Pancreas (tissue), 10 donors: ENCODE measurements at regions not wholly inside any gene's neighbourhood (a gene's known extent, or its start where the extent isn't known, plus 50 kb on each side); places are given as distances from the start of the nearest gene placed in this dataset.

Source experiments
- ATAC-seq, 4 donors: fragments of 200-7000 bp; cut with Tn5 transposase; one replicate each; pipeline versions ENCODE4 v1.8.0 to v1.9.1; 2020; ENCODE audit warnings: mild to moderate bottlenecking in 4 of 4, moderate library complexity in 4 of 4
- DNase-seq, 6 donors: peaks; one replicate each; pipeline ENCODE4 v3.0.0-alpha.2; 2020
- FAIRE-seq: peaks from 2 replicates; lab custom pipeline; 2012; peaks lifted over from hg19 to GRCh38; lab: Jason Lieb, UNC
- H3K27ac ChIP-seq, 4 donors: fragments of 200-600 bp; sonication (generic); 1 replicate in 3 of 4; 2 replicates in 1 of 4; pipeline versions ENCODE4 v1.5.0 to v1.8.0; 2020
- H3K27me3 ChIP-seq, 4 donors: fragments of 200-600 bp; one replicate each; pipeline ENCODE4 v1.8.0; 2021
- H3K36me3 ChIP-seq, 3 donors: fragments of 200-600 bp; sonication (generic) in 1 of 3; one replicate each; pipeline versions ENCODE4 v1.5.0 to v1.8.0; 2020 to 2021
- H3K4me1 ChIP-seq, 3 donors: fragments of 200-600 bp; one replicate each; pipeline ENCODE4 v1.8.0; 2021
- H3K4me3 ChIP-seq, 4 donors: fragments of 200-600 bp; sonication (generic) in 2 of 4; one replicate each; pipeline versions ENCODE4 v1.5.0 to v1.8.0; 2020 to 2021
- H3K9me3 ChIP-seq, 4 donors: fragments of 200-600 bp; one replicate each; pipeline ENCODE4 v1.8.0; 2021
- CTCF ChIP-seq, 4 donors: fragments of 200-600 bp; sonication (generic) in 3 of 4; IDR thresholded peaks; one replicate each; pipeline versions ENCODE4 v1.5.0 to v1.8.0; 2021; ENCODE audit warnings: antibody characterized with exemption in 4 of 4
- WGBS, 2 donors: extraction: QIAGEN DNeasy Blood & Tissue Kit; methylation state at CpG; one replicate each; pipeline ENCODE4 v1.1.7; 2013; 5-methylcytosine and 5-hydroxymethylcytosine counted together
- intact Hi-C, 3 donors: fragments of 100-400 bp; cut with DNase I; formaldehyde crosslinking; loops; one replicate each; pipeline versions ENCODE4 v1.11.1 to v1.14.2; 2022
- donor health status: healthy with polysubstance abuse.
- donor health status: DM: no; HTN: no; CAD: no; lungs with moderate emphysema.
- donor health status: DM: no; HTN: no; CAD: no.
- donor health status: control.
- donor health status: control.
- donor health status: Bipolar disorder and iron deficiency.
- donor health status: DM: yes; HTN: yes; CAD: no.
- donor health status: DM: no; HTN: no; CAD: no.
- donor health status: DM: no; HTN: no; CAD: no.
- donor health status: DM: yes; HTN: yes; CAD: no.

- intact Hi-C loops, result no loop called here
- Histone ChIP-seq H3K27me3 (no peaks in the 10 kb centered on the region), H3K36me3 (no peaks in the 10 kb centered on the region), H3K4me1 (no peaks in the 10 kb centered on the region), H3K9me3 (no peaks in the 10 kb centered on the region), H3K4me3 (no peak overlapping the region), H3K27ac (no peak overlapping the region)
- ATAC-seq (no peak), FAIRE-seq (no peak), DNase-seq (no peak)
- 74 to 79% methylated on average over 4 of the region's 4 CpGs for WGBS, 2 donors
- no peak for TF ChIP-seq CTCF (IDR thresholded peaks at IDR 0.05)
These were observed 59.1 kb upstream of the CDYL start for GRCh38 chr6:4717124-4717523.

- DNase-seq (no peak), ATAC-seq (no peak), FAIRE-seq (no peak)
- no peaks in the 10 kb centered on the region for H3K4me1 ChIP-seq
- no peaks in the 10 kb centered on the region for H3K36me3 ChIP-seq
- H3K27me3 ChIP-seq, result no peaks in the 10 kb centered on the region
- H3K9me3 ChIP-seq, result no peaks in the 10 kb centered on the region
- no peak for TF ChIP-seq CTCF (IDR thresholded peaks at IDR 0.05)
- intact Hi-C loops, result no loop called here
- H3K27ac ChIP-seq, result no peak overlapping the region
- no peak overlapping the region for H3K4me3 ChIP-seq
- 85 to 93% methylated on average over 8 of the region's 8 CpGs for WGBS, 2 donors
These were observed 61.2 kb upstream of the CDYL start for GRCh38 chr6:4714961-4715501.

- no peak for TF ChIP-seq CTCF (IDR thresholded peaks at IDR 0.05)
- no peaks in the 10 kb centered on the region for H3K36me3 ChIP-seq
- H3K27ac ChIP-seq, result no peak overlapping the region
- intact Hi-C loops, result no loop called here
- H3K4me3 ChIP-seq, result no peak overlapping the region
- WGBS, 2 donors, result 78 to 79% methylated on average over 9 of the region's 9 CpGs
- DNase-seq (no peak), FAIRE-seq (no peak), ATAC-seq (no peak)
- no peaks in the 10 kb centered on the region for H3K4me1 ChIP-seq
- H3K27me3 ChIP-seq, result no peaks in the 10 kb centered on the region
- H3K9me3 ChIP-seq, result no peaks in the 10 kb centered on the region
These were observed 63.9 kb upstream of the CDYL start for GRCh38 chr6:4712291-4712690.

GRCh38 chr6:4707011-4707410 is 69.2 kb upstream of the CDYL start:
- TF ChIP-seq CTCF (IDR thresholded peaks at IDR 0.05), result no peak
- Histone ChIP-seq H3K36me3 (no peaks in the 10 kb centered on the region), H3K4me1 (no peaks in the 10 kb centered on the region), H3K27me3 (no peaks in the 10 kb centered on the region), H3K27ac (no peak overlapping the region), H3K9me3 (no peaks in the 10 kb centered on the region), H3K4me3 (no peak overlapping the region)
- WGBS, 2 donors, result 96 to 97% methylated on average over 3 of the region's 3 CpGs
- no peak for DNase-seq
- intact Hi-C loops, result no loop called here
- FAIRE-seq, result no peak
- no peak for ATAC-seq

GRCh38 chr6:4705809-4706208 is 70.4 kb upstream of the CDYL start:
- no peak overlapping the region for H3K27ac ChIP-seq
- no peaks in the 10 kb centered on the region for H3K27me3 ChIP-seq
- DNase-seq (no peak), ATAC-seq (no peak), FAIRE-seq (no peak)
- WGBS, 2 donors, result 79 to 83% methylated on average over 5 of the region's 5 CpGs
- H3K9me3 ChIP-seq, result no peaks in the 10 kb centered on the region
- intact Hi-C loops, result no loop called here
- no peak for TF ChIP-seq CTCF (IDR thresholded peaks at IDR 0.05)
- H3K36me3 ChIP-seq, result no peaks in the 10 kb centered on the region
- no peak overlapping the region for H3K4me3 ChIP-seq
- H3K4me1 ChIP-seq, result no peaks in the 10 kb centered on the region
